Mammary epithelial cell (primary cell): ENCODE measurements at regions not wholly inside any gene's neighbourhood (a gene's known extent, or its start where the extent isn't known, plus 50 kb on each side); places are given as distances from the start of the nearest gene placed in this dataset.

Source experiments
- EZH2 ChIP-seq: IDR thresholded peaks from 2 replicates; pipeline ENCODE4 v1.6.1; 2012; ENCODE audit warnings: low read length, inconsistent platforms, borderline replicate concordance
- TF ChIP-seq, protein P1 (sequence below), 2 donors: IDR thresholded peaks in 1 of 2; conservative IDR thresholded peaks in 1 of 2; 2 replicates each; pipeline ENCODE4 v1.5.1; 2011 to 2012; ENCODE audit warnings: inconsistent platforms in 2 of 2, low read length in 2 of 2, mild to moderate bottlenecking in 2 of 2, control low read depth in 1 of 2, low read depth in 1 of 2; ENCODE audit not compliant: insufficient read depth in 1 of 2; ENCODE audit errors: extremely low read depth in 1 of 2

DNA sequence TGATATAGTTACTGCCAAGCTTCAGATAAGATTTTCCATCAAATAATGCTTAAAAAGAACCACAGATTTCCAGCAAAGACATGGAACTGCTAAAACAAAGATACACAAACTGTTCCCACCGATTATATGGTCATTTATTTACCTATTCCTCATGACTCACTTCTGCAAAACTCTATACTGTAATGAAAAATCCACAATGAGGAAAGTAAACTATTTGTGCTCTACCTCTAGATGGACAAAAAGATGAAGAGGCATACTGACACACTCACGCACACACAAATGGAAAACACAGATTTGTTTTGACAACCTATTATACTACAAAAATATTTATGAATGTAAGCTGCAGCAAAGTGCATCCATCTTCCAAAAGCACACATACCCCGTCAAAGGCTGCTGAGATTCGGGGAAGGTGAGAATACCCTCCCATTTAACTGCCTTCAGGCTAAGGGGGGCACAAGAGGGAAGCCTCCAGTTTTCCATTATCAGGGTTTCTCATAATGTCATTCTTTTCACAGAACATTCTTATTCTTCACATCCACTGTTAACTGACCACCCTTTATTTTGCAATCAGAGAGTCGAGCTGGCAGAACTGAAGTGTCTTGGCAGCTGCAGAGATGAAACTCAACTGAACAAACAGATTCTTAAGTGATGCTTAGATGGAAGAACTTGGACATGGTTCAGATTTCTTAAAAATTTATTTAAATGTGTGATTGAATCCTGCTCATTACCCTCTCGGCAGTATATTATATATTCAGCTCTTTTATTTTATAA lies 115.9 kb upstream of the TANK start:
- TF ChIP-seq, protein P1, sequence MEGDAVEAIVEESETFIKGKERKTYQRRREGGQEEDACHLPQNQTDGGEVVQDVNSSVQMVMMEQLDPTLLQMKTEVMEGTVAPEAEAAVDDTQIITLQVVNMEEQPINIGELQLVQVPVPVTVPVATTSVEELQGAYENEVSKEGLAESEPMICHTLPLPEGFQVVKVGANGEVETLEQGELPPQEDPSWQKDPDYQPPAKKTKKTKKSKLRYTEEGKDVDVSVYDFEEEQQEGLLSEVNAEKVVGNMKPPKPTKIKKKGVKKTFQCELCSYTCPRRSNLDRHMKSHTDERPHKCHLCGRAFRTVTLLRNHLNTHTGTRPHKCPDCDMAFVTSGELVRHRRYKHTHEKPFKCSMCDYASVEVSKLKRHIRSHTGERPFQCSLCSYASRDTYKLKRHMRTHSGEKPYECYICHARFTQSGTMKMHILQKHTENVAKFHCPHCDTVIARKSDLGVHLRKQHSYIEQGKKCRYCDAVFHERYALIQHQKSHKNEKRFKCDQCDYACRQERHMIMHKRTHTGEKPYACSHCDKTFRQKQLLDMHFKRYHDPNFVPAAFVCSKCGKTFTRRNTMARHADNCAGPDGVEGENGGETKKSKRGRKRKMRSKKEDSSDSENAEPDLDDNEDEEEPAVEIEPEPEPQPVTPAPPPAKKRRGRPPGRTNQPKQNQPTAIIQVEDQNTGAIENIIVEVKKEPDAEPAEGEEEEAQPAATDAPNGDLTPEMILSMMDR (conservative IDR thresholded peaks at IDR 0.05 in 1 of 2, IDR thresholded peaks at IDR 0.05 in 1 of 2; ENCODE audit: extremely low read depth in 1 of 2, insufficient read depth in 1 of 2, low read depth in 1 of 2, low read length in 2 of 2): no peak
- TF ChIP-seq EZH2: no peak
